Activated gamma-delta T cell treated with anti-CD3 and anti-CD28 coated beads, Interleukin-2, amount 50 U/mL, for 16 hours (primary cell): ENCODE measurements at regions not wholly inside any gene's neighbourhood (a gene's known extent, or its start where the extent isn't known, plus 50 kb on each side); places are given as distances from the start of the nearest gene placed in this dataset.
"Not testable (repeated sequence)": the region's sequence is repeated elsewhere in the genome, so short reads cannot be mapped to it uniquely, and the experiment has no call there.

Experiments
- DNase-seq: peaks from one replicate; pipeline ENCODE4 v3.0.0-alpha.2; 2020; ENCODE audit warnings: low read depth

DNA sequence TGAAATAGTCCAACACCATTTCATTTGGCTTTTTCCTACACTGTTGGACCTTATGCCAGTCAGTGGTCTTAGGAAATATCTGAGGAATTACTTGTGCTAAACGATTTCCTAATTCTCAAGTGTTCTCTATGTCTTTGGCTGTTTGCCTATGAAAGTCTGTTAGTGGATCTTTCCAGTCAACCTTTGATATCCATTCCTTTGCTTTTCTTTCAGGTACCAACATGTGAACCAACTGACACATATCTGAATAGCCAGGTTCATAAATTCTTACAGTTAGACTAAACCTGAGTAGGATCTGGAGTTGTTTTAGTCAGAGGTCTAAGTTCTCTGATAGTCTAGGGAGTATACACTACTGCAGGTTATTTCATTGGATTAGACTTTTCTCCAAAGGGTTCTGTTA is 343.5 kb upstream of the LRRC3B start:
- DNase-seq, result no peak

DNA sequence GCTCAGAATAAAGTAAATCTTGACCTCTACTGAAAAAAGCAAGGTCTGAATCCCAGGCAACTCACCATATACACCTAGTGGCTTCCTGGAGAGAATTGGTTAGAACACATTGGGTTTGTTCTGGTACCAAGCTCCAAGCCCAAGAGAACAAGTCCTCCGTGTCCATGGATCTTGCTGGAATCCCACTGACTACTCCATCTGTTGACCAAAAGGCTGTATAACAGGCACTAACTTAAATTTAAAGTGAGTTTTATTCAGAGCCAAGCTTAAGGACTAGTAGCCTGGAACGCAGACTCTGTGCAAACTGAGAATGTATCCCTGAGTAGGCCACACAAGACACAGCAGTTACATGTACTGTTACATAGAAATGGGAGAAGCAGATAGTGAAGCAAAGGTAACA is 342.1 kb upstream of the LRRC3B start:
- no peak for DNase-seq

DNA sequence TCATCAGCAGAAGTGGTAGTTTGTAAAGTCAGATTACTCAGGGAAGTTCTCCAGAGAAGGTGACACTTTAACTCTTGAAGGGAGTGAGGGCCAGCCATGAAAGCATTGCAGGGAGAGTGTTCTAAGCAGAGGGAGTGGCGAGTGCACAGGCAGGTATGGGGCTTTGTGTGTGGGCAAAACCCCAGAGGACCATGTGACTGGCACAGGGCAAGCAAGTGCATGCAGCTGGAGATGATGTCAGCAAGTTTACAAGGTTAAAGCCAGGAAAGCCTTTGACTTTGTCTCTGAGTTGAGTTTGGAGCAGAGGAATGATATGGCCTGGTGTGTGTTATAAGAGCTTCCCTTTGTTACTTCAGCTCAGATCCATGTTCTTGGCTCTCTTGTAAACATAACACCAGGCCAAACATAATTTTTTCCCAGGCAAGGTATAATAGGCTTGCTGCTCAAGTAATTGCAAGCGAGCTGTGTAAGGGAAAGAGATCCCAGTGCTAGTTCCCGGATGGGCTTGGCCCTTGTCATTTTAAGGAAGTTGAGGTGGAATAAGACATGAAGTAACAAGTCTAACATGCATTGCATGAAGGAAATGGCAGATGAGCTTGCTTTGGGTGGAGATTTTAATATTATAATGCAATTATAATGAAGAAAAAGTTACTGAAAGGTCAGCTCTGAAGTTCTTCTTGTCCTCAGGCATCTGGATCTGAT is 341.1 kb upstream of the LRRC3B start:
- DNase-seq, result no peak

DNA sequence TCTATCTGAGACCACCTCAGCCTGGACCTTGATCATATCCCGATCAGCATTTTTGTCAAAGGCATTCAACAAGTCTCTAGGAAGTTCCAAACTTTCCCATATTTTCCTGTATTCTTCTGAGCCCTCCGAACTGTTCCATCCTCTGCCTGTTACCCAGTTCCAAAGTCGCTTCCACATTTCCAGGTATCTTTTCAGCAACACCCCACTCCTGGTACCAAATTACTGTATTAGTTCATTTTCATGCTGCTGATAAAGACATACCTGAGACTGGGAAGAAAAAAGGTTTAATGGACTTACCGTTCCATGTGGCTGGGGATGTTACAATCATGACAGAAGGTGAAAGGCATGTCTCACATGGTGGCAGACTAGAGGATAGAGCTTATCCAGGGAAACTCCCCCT is 338.1 kb upstream of the LRRC3B start:
- DNase-seq, result not testable (repeated sequence)

DNA sequence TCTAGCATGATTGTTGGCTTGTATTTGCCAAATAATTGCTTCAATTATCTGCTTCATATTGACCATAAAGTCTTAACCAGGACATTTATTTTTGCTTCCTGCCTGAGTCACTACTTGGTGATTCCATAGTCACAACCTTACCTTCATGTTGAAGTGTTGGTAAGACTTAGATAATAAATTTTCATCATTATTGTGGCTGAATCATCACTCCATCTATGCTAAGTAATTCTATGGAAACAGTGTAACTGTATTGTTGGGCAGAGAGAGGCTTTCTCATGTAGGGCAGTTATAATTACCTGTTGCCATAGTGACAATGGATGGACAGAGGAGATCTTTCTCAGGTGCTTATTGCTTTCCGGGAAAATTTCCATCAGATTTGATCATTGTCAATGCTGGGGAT is 330.7 kb upstream of the LRRC3B start:
- no peak for DNase-seq

DNA sequence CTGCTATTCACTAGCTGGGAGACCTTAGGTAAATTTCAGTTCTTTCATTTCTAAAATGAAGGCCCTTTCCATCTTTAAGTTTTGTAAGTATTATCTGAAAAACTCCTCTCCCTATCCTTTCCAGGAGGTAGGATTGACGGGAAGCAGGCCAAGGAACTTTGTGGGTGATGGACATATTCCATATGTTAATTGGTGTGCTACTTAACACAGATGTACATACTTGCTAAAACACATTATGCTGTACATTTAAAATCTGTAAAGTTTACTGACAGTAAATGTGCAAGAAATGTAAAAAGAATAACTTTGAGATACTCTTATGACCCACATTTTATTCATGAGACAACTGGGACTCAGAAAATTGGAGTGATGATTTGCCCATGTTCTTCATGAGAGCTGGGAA is 329.8 kb upstream of the LRRC3B start:
- no peak for DNase-seq

DNA sequence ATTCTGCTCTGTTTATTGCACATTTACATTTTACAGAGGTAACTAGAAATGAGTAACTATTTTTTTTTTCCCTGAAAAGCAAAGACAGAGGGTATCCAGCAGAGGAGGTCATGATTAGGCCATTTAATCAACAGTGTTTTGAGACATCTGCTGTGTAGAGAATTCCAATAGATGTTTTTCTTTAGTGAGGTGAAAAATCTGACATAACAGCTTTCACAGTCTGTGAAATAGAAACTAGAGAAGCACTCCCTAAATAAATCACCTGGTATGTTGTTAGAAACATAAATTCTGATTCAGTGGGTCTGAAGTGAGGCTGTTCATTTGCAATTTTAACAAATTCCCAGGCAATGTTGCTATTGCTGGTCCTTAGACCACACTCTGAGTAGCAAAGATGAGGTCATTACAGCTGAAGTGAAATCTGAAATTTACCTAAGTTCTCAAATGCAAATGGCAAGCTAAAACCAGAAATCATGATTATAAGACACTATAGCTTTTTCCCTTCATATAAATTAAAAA is 329.2 kb upstream of the LRRC3B start:
- DNase-seq, result no peak

DNA sequence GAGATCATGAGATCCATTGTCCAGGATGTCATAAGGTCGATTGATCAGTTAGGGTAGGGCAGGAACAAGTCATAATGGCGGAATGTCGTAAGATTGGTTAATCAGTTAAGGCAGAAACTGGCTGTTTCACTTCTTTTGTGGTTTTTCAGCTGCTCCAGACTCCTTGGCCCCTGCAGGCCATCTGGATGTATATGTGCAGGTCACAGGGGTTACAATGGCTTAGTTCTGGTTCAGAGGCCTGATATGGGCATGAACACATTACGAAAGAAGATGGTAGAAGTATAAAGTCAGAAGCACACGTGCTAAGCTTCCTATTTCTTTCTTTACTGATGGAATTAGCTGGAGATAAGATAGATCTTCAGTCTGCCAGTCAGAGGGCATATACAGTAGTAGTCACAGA is 315.4 kb upstream of the LRRC3B start:
- no peak for DNase-seq

DNA sequence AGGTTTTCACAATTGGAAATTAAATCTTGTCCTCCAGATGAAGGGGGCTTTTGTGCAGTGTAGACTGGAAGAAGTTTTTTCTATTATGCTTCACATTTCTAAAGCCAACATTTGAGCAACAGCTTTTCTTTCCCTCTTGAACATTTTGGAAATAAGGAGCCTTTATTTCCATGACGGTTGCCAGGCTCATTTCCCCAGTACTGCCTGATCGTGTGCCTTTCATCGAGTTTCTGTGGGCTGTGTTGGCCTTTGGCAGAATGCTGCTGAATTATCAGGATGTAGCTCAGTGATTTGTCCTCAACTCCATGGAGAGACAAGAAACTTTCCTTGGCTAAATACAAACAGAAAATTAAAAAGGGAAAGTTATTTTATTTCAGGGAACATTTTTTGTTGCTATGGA is 314.8 kb upstream of the LRRC3B start:
- DNase-seq, result no peak

DNA sequence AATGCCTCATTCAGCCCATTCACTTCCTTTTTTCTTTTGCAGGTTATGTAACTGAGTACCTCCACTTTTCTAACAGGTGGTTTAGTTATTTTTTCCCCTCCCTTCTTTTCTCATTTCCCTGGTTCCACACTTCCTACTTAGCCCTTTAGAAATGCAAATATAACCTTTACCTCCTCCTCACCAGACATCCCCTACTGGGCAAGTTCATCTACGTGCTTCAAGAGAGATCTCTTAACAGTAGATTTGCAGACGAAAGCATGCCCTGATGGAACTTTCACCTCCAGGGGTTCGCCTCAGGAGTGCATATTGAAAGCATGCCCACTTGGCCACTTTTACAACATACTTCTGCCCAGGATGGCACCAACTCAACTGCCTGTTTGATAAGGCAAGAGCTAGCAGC is 314.1 kb upstream of the LRRC3B start:
- no peak for DNase-seq

DNA sequence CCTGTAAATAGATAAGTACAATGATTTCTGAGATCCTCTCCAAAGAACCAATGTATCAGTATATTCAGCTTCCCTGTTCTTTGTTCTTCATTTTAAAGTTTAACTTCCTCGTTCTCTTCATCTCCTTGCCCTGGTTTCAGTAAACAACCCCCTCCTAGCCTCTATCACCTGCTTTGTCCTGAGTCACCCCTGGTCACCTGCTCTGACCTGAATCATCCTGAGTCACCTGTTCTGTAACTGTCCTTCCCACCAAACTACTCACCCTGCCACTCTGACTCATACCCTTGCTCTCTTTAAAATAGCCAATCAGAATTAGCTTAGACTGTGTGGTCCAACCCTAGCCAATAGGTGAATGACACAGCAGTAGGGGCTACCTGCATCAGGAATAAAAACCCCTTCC is 313.0 kb upstream of the LRRC3B start:
- DNase-seq, result not testable (repeated sequence)

DNA sequence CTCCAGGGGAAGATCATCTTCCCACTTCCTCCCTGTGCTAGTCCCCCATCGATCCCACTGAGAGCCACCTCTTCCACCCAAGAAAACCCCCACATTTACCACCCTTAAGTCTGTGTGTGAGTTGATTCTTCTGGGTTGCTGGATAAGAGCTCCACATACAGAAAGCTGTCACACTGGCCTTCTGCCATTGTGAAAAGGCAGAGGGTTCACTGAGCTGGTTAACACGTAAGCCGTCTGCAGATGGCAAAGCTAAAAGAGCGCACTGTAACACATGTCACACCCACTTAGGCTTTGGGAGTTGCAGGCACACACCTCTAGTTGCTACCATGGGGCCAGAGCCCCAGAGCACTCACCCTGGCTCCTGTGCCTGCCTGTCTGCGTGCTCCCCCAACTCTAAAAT is 309.8 kb upstream of the LRRC3B start:
- DNase-seq, result no peak

DNA sequence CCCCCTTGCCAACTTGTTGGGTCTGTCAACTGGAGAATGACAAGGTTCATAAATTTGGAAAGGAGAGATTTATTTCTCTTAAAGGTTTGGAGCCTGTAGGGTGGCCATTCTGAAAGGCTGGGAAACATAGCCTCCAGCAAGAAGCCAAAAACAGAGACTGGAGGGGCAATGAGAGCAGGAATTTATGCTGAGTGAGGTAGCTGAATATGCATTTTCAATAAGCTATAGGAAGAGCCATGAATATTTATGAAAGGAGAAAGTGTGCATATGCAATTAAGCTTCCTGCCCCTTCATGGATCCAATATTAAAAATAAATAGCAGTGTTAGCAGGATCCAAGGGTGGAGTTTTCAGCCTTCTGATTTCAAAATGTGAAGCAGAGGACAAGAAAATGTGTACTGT is 306.1 kb upstream of the LRRC3B start:
- DNase-seq, result no peak

DNA sequence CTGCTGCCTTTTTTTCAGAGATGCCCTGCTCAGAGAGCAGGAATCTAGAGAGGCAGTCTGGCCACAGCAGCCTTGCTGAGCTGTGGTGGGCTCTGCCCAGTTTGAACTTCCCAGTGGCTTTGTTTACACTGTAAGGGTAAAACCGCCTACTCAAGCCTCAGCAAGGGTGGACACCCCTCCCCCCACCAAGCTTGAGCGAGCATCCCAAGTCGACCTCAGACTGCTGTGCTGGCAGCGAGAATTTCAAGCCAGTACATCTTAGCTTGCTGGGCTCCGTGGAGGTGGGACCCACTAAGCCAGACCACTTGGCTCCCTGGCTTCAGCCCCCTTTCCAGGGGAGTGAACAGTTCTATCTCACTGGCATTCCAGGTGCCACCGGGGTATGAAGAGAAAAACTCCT is 298.8 kb upstream of the LRRC3B start:
- not testable (repeated sequence) for DNase-seq

DNA sequence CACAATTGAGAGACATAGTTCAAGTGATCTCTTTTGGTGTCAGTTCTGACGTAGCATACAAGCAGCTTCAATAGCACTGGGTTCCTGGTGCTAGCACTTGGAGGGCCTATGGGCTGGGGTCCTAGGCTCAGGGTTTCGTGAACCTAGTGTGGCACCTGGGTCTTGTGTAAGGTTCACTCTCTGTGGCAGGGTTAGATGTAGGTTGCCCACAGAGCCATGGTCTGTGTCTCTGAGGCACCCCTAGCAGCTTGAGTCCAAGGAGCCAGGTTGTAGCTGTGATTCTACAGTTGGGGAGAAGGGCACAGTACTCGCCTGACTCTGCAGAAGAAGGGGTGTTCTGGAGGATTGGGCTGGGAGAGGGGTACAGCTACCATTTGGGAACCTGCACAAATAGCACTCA is 282.6 kb upstream of the LRRC3B start:
- DNase-seq, result no peak

DNA sequence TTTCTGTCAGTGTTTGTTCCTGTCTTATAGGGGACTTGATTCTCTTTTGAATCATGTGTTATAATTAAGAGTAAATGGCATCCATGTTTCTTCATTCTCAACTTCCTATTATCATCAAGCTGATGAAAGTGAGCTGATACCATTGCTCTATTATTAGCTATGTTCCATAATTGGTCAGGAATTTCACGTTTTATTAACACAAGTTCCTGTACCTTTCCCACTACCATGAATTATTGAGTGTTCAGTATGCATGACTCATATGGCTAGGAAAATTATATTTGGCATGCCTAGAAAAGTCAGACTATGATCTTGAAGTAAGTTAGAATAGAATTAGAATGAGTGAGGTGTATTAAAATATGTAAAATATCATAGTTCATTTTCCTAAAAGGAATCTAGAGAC is 278.9 kb upstream of the LRRC3B start:
- DNase-seq, result no peak

DNA sequence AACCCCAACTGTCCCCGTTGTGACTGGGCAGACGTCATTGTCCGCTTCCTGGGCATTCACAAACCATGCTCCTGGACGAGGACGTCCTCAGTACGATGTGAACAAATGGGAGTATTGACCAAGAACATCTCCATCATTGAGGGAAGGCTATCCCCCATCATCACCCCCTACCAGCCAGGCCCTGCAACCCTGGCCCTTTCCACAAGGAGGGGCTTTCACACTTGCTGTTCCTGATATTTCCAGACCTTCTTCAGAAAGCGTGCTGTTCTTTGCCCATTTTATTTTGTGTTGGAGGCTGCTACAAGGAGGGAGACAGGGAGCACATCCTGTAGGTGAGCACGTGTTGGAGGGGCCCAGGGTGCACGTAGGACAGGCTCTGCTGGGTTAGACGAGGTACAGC is 277.0 kb upstream of the LRRC3B start:
- no peak for DNase-seq

DNA sequence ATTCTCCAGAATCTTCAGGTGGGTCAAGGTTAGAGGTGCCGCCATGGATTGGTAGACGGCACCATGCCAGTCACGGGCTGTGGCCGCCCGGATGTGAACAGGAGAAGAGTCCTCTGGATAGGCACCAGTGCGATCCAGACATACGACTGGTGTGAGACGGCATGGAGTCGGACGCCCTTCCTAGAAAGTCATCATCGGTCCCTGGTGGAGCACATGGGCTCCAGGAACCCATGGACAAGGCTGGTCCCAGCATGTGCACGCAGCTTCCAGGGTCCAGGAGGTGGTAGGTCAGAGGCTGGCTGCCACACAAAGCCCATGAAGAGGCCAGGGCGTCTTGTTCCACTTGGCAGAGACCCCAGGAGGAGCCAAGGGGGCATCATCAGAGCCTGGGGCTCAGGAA is 276.1 kb upstream of the LRRC3B start:
- DNase-seq, result no peak

DNA sequence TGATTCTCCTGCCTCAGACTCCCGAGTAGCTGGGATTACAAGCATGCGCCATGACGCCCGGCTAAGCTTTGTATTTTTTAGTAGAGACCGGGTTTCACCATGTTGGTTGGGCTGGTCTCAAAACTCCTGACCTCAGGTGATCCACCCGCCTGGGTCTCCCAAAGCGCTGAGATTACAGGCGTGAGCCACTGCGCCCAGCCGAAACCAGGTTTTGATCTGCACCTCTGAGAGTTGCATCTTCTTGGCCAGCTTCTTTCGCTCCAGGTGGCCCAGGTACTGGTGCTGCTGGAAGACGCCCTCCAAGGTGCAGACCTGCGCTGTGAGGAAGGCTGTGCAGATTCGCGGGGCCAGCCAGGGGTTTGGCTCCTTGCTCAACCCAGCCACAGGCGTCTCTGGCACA is 275.4 kb upstream of the LRRC3B start:
- no peak for DNase-seq

DNA sequence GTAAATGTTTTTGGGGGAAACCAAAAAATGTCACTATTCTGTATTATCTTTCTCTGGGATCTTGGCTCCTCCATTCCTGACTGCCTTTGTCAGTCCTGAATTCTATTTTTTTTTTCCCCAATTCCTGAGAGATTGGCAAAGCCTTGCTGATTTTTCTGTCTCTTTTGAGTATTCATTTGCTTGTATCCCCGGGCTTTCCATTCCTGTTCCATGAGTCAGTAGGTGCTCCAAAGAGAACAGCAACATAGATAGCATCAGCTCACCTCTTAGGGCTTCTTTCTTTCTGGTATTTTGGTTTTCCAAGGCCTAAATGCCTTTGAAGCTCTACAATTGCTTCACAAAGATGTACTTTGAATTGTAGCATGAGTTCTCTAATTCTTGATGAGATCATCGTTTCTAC is 271.7 kb upstream of the LRRC3B start:
- DNase-seq, result no peak

DNA sequence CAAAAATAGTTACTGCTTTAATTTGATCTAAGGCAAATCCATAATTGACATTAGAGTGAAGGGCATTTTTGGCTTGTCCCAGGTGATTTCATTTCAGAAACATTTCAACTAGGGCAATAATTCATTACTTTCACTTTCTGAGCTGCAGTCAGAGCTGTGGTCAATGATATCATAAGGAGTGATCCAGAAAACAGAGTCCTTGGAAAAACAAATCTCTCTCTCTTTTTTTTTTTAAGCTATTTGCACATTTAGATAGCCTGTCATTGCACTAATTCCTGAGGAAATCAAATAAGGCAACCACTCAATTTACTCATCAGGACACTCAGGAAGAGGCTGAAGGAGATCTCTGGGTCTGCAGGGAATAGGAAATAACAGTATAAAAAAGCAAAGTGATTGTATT is 269.5 kb upstream of the LRRC3B start:
- DNase-seq, result no peak

DNA sequence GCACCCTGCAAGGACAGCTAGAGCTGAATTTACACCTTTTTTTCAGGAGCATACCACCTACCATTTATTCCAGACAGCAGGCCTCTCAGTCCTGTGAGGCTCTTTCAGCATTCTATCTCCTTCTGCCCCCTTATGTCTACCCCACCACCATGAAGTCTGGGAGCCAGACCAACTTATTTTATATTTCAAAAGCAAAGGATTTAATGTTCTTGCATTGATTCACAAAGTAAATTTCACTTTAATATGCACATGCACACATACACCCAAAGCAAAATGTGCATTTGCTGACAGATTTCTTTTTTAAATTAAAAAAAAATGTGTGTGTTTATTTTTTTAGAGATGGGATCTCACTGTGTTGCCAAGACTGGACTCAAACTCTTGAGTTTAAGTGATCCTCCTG is 264.2 kb upstream of the LRRC3B start:
- no peak for DNase-seq

DNA sequence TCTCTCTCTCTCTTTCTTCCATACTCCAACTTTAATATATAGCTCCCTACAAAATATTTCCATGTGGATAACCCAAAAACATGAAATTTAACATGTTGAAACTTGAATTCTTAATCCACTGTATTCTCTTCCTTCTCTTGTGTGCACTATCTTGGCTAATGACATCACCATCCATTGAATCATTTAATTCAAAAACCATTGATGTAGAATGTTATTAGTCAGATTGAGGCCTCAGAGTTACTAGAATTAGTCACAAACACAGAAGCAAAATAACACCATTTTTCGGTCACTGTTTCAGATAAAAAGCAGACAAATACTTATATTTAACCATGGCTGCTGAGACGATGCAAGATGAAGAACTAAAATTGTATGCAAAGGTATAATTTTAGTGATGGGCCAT is 256.9 kb upstream of the LRRC3B start:
- DNase-seq, result no peak

DNA sequence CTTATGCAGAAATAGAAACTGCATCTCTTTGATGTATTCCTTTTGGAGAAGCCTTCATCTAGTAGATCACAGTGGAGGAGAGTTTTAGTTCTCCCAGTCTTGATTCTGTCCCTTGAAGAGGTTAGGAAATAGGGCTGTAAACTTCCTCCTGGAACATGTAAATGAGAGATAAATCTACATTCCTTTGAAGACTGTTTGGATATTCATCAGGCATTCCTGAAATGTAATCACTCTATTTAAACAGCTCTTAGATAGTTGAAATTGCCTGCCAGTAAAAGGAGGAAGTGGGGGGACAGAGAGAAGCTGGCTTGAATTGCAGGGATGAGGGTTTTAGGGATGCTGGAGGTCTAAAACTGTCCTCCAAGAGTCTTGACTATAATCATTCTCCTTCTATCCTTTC is 254.3 kb upstream of the LRRC3B start:
- no peak for DNase-seq

DNA sequence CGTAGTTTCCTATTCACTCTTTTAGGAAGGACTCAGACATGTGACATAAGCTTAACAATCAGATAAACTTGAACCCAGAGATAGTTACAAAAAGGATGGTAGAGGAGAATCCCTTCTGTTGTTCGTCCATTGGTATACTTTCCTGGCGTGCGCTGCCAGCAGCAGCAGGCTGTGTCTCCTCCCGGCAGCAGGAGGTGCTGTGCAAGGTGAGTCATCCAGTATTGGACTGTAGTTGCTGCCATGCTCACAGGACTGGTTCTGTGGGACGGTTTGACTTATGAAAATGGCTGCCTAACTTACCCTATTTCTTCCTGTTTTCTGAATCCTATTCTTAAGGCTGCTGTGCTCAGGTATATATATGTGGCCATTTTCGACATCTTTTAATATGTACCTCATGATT is 253.4 kb upstream of the LRRC3B start:
- no peak for DNase-seq
